T47D (cell line): ENCODE measurements at regions not wholly inside any gene's neighbourhood (a gene's known extent, or its start where the extent isn't known, plus 50 kb on each side); places are given as distances from the start of the nearest gene placed in this dataset.
"Not testable (repeated sequence)": the region's sequence is repeated elsewhere in the genome, so short reads cannot be mapped to it uniquely, and the experiment has no call there.

ENCODE experiments used
- DNase-seq, 2 experiments: peaks; one replicate each; pipeline versions ENCODE4 v3.0.0 to v3.0.0-alpha.2; 2011 to 2012; ENCODE audit warnings: low read depth in 1 of 2, low spot score in 1 of 2
- JUND ChIP-seq: IDR thresholded peaks from 2 replicates; pipeline ENCODE4 v1.6.1; 2012; ENCODE audit warnings: low read depth
- in situ Hi-C: cut with HindIII; loops from 2 replicates; pipeline ENCODE4 v1.10.0; 2016; ENCODE audit warnings: low sequenced_read_pairs, low pct_unique_long_range_greater_than_20kb

- no peak for DNase-seq
- in situ Hi-C loops: no loop called here
- TF ChIP-seq JUND: no peak
Measured at GRCh38 chr2:144975881-144976280, 456.0 kb upstream of the ZEB2 start.

GRCh38 chr2:144972676-144973075, 452.8 kb upstream of the ZEB2 start:
- no peak for TF ChIP-seq JUND
- in situ Hi-C loops: no loop called here
- DNase-seq: no peak

GRCh38 chr2:144971786-144972335, 451.9 kb upstream of the ZEB2 start:
- TF ChIP-seq JUND: no peak
- in situ Hi-C loops: no loop called here

GRCh38 chr2:144970410-144970809, 450.5 kb upstream of the ZEB2 start:
- DNase-seq, in situ Hi-C loops: not testable (repeated sequence)

More at GRCh38 chr2:144971786-144972335, 451.9 kb upstream of the ZEB2 start:
- no peak for DNase-seq

- in situ Hi-C loops: not testable (repeated sequence)
Measured at GRCh38 chr2:144969564-144969963, 449.6 kb upstream of the ZEB2 start.

GRCh38 chr2:144967961-144968360, 448.0 kb upstream of the ZEB2 start:
- TF ChIP-seq JUND: no peak
- DNase-seq: no peak
- in situ Hi-C loops: no loop called here

More at GRCh38 chr2:144969564-144969963, 449.6 kb upstream of the ZEB2 start:
- not testable (repeated sequence) for DNase-seq

- no peak for TF ChIP-seq JUND
- no peak for DNase-seq
- in situ Hi-C loops: no loop called here
Measured at GRCh38 chr2:144965172-144965571, 445.3 kb upstream of the ZEB2 start.

GRCh38 chr2:144963031-144963430, 443.1 kb upstream of the ZEB2 start:
- in situ Hi-C loops: no loop called here
- DNase-seq: no peak
- no peak for TF ChIP-seq JUND

GRCh38 chr2:144959416-144959815, 439.5 kb upstream of the ZEB2 start:
- TF ChIP-seq JUND: no peak
- in situ Hi-C loops: no loop called here
- DNase-seq: no peak

GRCh38 chr2:144950899-144951560, 431.1 kb upstream of the ZEB2 start:
- DNase-seq: no peak
- TF ChIP-seq JUND: no peak
- in situ Hi-C loops: no loop called here

GRCh38 chr2:144948205-144948855, 428.4 kb upstream of the ZEB2 start:
- TF ChIP-seq JUND: no peak
- in situ Hi-C loops: no loop called here
- peak in 1 of 2 experiments; percentile 1 for DNase-seq

- in situ Hi-C loops: no loop called here
- no peak for TF ChIP-seq JUND
Measured at GRCh38 chr2:144947709-144948037, 427.8 kb upstream of the ZEB2 start.

GRCh38 chr2:144946263-144946662, 426.3 kb upstream of the ZEB2 start:
- TF ChIP-seq JUND: no peak
- in situ Hi-C loops: no loop called here
- no peak for DNase-seq

More at GRCh38 chr2:144947709-144948037, 427.8 kb upstream of the ZEB2 start:
- DNase-seq: no peak
